H1 (cell line): ENCODE measurements at regions not wholly inside any gene's neighbourhood (a gene's known extent, or its start where the extent isn't known, plus 50 kb on each side); places are given as distances from the start of the nearest gene placed in this dataset.

Experiments
- CTCF ChIA-PET: fragments of 300-600 bp; sonication (Branson Sonifier 250); formaldehyde crosslinking; loops from one replicate; lab custom pipeline; 2021; ENCODE audit not compliant: partially characterized antibody; lab: Charles Lee
- POLR2A ChIA-PET: fragments of 300-600 bp; sonication (Branson Sonifier 250); formaldehyde crosslinking; loops from one replicate; lab custom pipeline; 2021; ENCODE audit warnings: inconsistent platforms; ENCODE audit not compliant: partially characterized antibody; lab: Charles Lee
- DNase-seq, 2 experiments: peaks; one replicate each; pipeline versions ENCODE4 v3.0.0 to v3.0.0-alpha.2; 2010 to 2022; ENCODE audit warnings: low spot score in 2 of 2, low read depth in 1 of 2, mixed read lengths in 1 of 2
- FAIRE-seq: peaks from 2 replicates; lab custom pipeline; 2011; peaks lifted over from hg19 to GRCh38; lab: Jason Lieb, UNC
- H2AFZ ChIP-seq: 2 replicates; pipeline ENCODE4 v1.8.1; 2012; ENCODE audit warnings: low read length, inconsistent platforms
- H2AK5ac ChIP-seq: 2 replicates; pipeline ENCODE4 v1.6.1; 2013; ENCODE audit warnings: low read depth, low read length
- H2BK120ac ChIP-seq: replicated peaks from 2 replicates; pipeline ENCODE3; 2013; ENCODE audit warnings: low read depth, low read length, inconsistent platforms
- H2BK12ac ChIP-seq: 2 replicates; pipeline ENCODE4 v1.6.1; 2013; ENCODE audit warnings: low read depth, low read length
- H2BK15ac ChIP-seq: 2 replicates; pipeline ENCODE4 v1.6.1; 2013; ENCODE audit warnings: low read length
- H2BK20ac ChIP-seq: 2 replicates; pipeline ENCODE4 v1.6.1; 2013; ENCODE audit warnings: low read length
- H2BK5ac ChIP-seq: 2 replicates; pipeline ENCODE4 v1.6.1; 2013; ENCODE audit warnings: low read depth, low read length
- H3K14ac ChIP-seq: 2 replicates; pipeline ENCODE4 v1.6.1; 2013; ENCODE audit warnings: inconsistent platforms; ENCODE audit not compliant: insufficient read length
- H3K18ac ChIP-seq: 2 replicates; pipeline ENCODE4 v1.6.1; 2013; ENCODE audit warnings: low read length; ENCODE audit errors: extremely low read depth
- H3K23ac ChIP-seq: 2 replicates; pipeline ENCODE4 v1.6.1; 2013; ENCODE audit warnings: inconsistent platforms; ENCODE audit not compliant: insufficient read length
- H3K23me2 ChIP-seq: 2 replicates; pipeline ENCODE4 v1.6.1; 2013; ENCODE audit warnings: low read depth, low read length
- H3K27ac ChIP-seq: 2 replicates; pipeline ENCODE4 v1.6.1; 2011; ENCODE audit warnings: low read depth, low read length, inconsistent platforms
- H3K27me3 ChIP-seq, 4 experiments: replicated peaks in 1 of 4; 1 replicate in 1 of 4; 2 replicates in 3 of 4; pipeline versions ENCODE4 v1.6.1 to v1.8.1; 2011 to 2013; ENCODE audit warnings: low read length in 3 of 4, mild to moderate bottlenecking in 3 of 4, inconsistent platforms in 2 of 4, mixed read lengths in 2 of 4, moderate library complexity in 1 of 4; ENCODE audit not compliant: control insufficient read depth in 3 of 4, insufficient read depth in 3 of 4; ENCODE audit errors: extremely low read depth in 1 of 4
- H3K36me3 ChIP-seq, 4 experiments: 2 replicates each; pipeline versions ENCODE4 v1.6.1 to v1.8.1; 2011 to 2013; ENCODE audit warnings: mild to moderate bottlenecking in 4 of 4, low read length in 3 of 4, moderate library complexity in 2 of 4, control low read depth in 1 of 4, inconsistent platforms in 1 of 4; ENCODE audit not compliant: insufficient read depth in 4 of 4, control insufficient read depth in 2 of 4
- H3K4ac ChIP-seq: replicated peaks from 2 replicates; pipeline ENCODE3; 2013; ENCODE audit warnings: low read length, low read depth, mixed read lengths, inconsistent platforms; ENCODE audit not compliant: insufficient read length
- H3K4me1 ChIP-seq, 4 experiments: replicated peaks in 1 of 4; 1 replicate in 1 of 4; 2 replicates in 3 of 4; pipeline versions ENCODE4 v1.6.1 to v1.8.1; 2011 to 2013; ENCODE audit warnings: low read length in 3 of 4, inconsistent platforms in 2 of 4, mixed read lengths in 1 of 4; ENCODE audit not compliant: insufficient read depth in 4 of 4, control insufficient read depth in 3 of 4
- H3K4me2 ChIP-seq, 2 experiments: 2 replicates each; pipeline versions ENCODE4 v1.6.1 to v1.8.1; 2011 to 2013; ENCODE audit warnings: low read depth in 2 of 2, low read length in 2 of 2, control low read depth in 1 of 2, inconsistent platforms in 1 of 2, mild to moderate bottlenecking in 1 of 2; ENCODE audit not compliant: insufficient read depth in 1 of 2
- H3K4me3 ChIP-seq, 4 experiments: fragments of 200-600, 300-600 bp in 1 of 4; sonication (generic), shearing (Covaris generic), sonication (Bioruptor Twin) in 1 of 4; 2 replicates each; pipeline versions ENCODE4 v1.5.1 to v1.8.1; 2011 to 2016; ENCODE audit warnings: low read length in 4 of 4, low read depth in 3 of 4, control low read depth in 2 of 4, inconsistent platforms in 2 of 4, mild to moderate bottlenecking in 2 of 4, mixed read lengths in 1 of 4, moderate library complexity in 1 of 4; ENCODE audit not compliant: insufficient read depth in 2 of 4; ENCODE audit errors: extremely low read depth in 1 of 4
- H3K56ac ChIP-seq: replicated peaks from 2 replicates; pipeline ENCODE3; 2013; ENCODE audit warnings: low read depth, mild to moderate bottlenecking, mixed read lengths, low read length, inconsistent platforms; ENCODE audit not compliant: insufficient read length
- H3K79me1 ChIP-seq: 2 replicates; pipeline ENCODE4 v1.6.1; 2013; ENCODE audit warnings: low read depth, low read length, control low read depth
- H3K79me2 ChIP-seq, 2 experiments: 2 replicates each; pipeline versions ENCODE4 v1.6.1 to v1.8.1; 2012 to 2013; ENCODE audit warnings: low read length in 2 of 2, mild to moderate bottlenecking in 2 of 2, inconsistent platforms in 1 of 2; ENCODE audit not compliant: insufficient read depth in 2 of 2, control insufficient read depth in 1 of 2
- H3K9ac ChIP-seq, 4 experiments: replicated peaks in 1 of 4; 1 replicate in 1 of 4; 2 replicates in 3 of 4; pipeline versions ENCODE4 v1.6.1 to v1.8.1; 2011 to 2013; ENCODE audit warnings: low read depth in 3 of 4, low read length in 3 of 4, control low read depth in 2 of 4, mild to moderate bottlenecking in 2 of 4, moderate library complexity in 2 of 4, inconsistent platforms in 1 of 4; ENCODE audit errors: extremely low read depth in 1 of 4
- H3K9me3 ChIP-seq, 2 experiments: 2 replicates each; pipeline versions ENCODE4 v1.6.1 to v1.8.1; 2012 to 2013; ENCODE audit warnings: mild to moderate bottlenecking in 2 of 2, moderate library complexity in 2 of 2, control low read depth in 1 of 2, inconsistent platforms in 1 of 2, low read depth in 1 of 2, low read length in 1 of 2, mixed read lengths in 1 of 2; ENCODE audit not compliant: insufficient read depth in 2 of 2
- H4K20me1 ChIP-seq, 2 experiments: replicated peaks in 1 of 2; 2 replicates each; pipeline versions ENCODE3 to v1.8.1; 2011 to 2013; ENCODE audit warnings: inconsistent platforms in 2 of 2, low read length in 2 of 2, mild to moderate bottlenecking in 1 of 2; ENCODE audit not compliant: insufficient read depth in 2 of 2, control insufficient read depth in 1 of 2
- H4K5ac ChIP-seq: 2 replicates; pipeline ENCODE4 v1.6.1; 2013; ENCODE audit warnings: low read length, low read depth, mixed read lengths, inconsistent platforms; ENCODE audit not compliant: insufficient read length
- H4K8ac ChIP-seq: 2 replicates; pipeline ENCODE4 v1.8.0; 2013; ENCODE audit warnings: mild to moderate bottlenecking, moderate library complexity, low read length, inconsistent platforms; ENCODE audit not compliant: insufficient read depth; ENCODE audit errors: extremely low read depth
- H4K91ac ChIP-seq: replicated peaks from 2 replicates; pipeline ENCODE3; 2013; ENCODE audit warnings: low read length, mixed read lengths, inconsistent platforms; ENCODE audit not compliant: insufficient read length
- ASH2L ChIP-seq: fragments of 200-600, 300-600 bp; sonication (generic); IDR thresholded peaks from one replicate; pipeline ENCODE4 v1.7.1; 2017; ENCODE audit warnings: low read length
- BCL11A ChIP-seq, 2 experiments: IDR thresholded peaks; one replicate each; pipeline ENCODE4 v1.6.1; 2011; ENCODE audit warnings: low read depth in 2 of 2, low read length in 2 of 2, mild to moderate bottlenecking in 2 of 2
- CBX5 ChIP-seq: fragments of 300-800, 300-1000 bp; sonication (generic); IDR thresholded peaks from 2 replicates; pipeline ENCODE4 v1.7.1; 2016; ENCODE audit warnings: antibody characterized with exemption, low read length, low read depth
- CHD1 ChIP-seq: IDR thresholded peaks from 2 replicates; pipeline ENCODE4 v1.6.1; 2012; ENCODE audit warnings: low read depth, low read length, improper control_type of control experiment
- CHD2 ChIP-seq: IDR thresholded peaks from 2 replicates; pipeline ENCODE4 v1.6.1; 2012; ENCODE audit warnings: low read length, improper control_type of control experiment
- EGR1 ChIP-seq: IDR thresholded peaks from 2 replicates; pipeline ENCODE4 v1.6.1; 2011; ENCODE audit warnings: low read depth, low read length, borderline replicate concordance
- GABPA ChIP-seq: IDR thresholded peaks from 2 replicates; pipeline ENCODE4 v1.6.1; 2011; ENCODE audit warnings: mild to moderate bottlenecking, low read length, moderate library complexity, borderline replicate concordance; ENCODE audit not compliant: insufficient read depth
- JUN ChIP-seq: IDR thresholded peaks from 2 replicates; pipeline ENCODE4 v1.6.1; 2011; ENCODE audit warnings: low read depth, mild to moderate bottlenecking, improper control_type of control experiment, low read length
- KDM4A ChIP-seq: IDR thresholded peaks from one replicate; pipeline ENCODE4 v1.7.1; 2012; ENCODE audit warnings: low read depth, mild to moderate bottlenecking, moderate library complexity, low read length, inconsistent platforms; ENCODE audit not compliant: severe bottlenecking
- PHF8 ChIP-seq: fragments of 200-600 bp; sonication (generic); conservative IDR thresholded peaks from 2 replicates; pipeline ENCODE4 v1.7.1; 2012; ENCODE audit warnings: low read depth, mild to moderate bottlenecking, inconsistent platforms, low read length, moderate library complexity
- SAP30 ChIP-seq: fragments of 300-600 bp; sonication (generic); IDR thresholded peaks from 2 replicates; pipeline ENCODE4 v1.7.1; 2012; ENCODE audit warnings: low read length, moderate library complexity, mild to moderate bottlenecking, inconsistent platforms; ENCODE audit not compliant: insufficient read depth, insufficient replicate concordance
- SIX5 ChIP-seq: IDR thresholded peaks from 2 replicates; pipeline ENCODE4 v1.6.1; 2011; ENCODE audit warnings: mild to moderate bottlenecking, low read depth, low read length
- WGBS, 2 experiments: shearing (Covaris generic) in 1 of 2; methylation state at CpG; one replicate each; pipeline versions ENCODE4 v1.1.6 to v1.1.7; 2013 to 2015; ENCODE audit warnings: low lambda C conversion rate in 2 of 2, mixed read lengths in 2 of 2, inconsistent platforms in 1 of 2, low coverage in 1 of 2, missing lambda C conversion rate in 1 of 2; ENCODE audit not compliant: insufficient replicate concordance in 2 of 2, insufficient coverage in 1 of 2, insufficient read length in 1 of 2; ENCODE audit errors: extremely low coverage in 1 of 2, missing lambda C conversion rate in 1 of 2; 5-methylcytosine and 5-hydroxymethylcytosine counted together

- WGBS, 2 experiments = 11% methylated on average over 12 of the region's 12 CpGs; no CpG with 5 or more reads in 1 of the 2 experiments
- H3K23ac ChIP-seq = no peak overlapping the region
- H3K79me1 ChIP-seq = no peaks in the 10 kb centered on the region
- peak overlapping the region; percentile 68 for H3K18ac ChIP-seq
- H3K9me3 ChIP-seq = no peaks in the 10 kb centered on the region
- H3K36me3 ChIP-seq = no peaks in the 10 kb centered on the region
- H3K4me3 ChIP-seq = peak overlapping the region in 2 of 4 experiments; percentile 1 to 46; a peak in 4 of 8 replicates
- peak overlapping the region; percentile 89 for H3K27ac ChIP-seq
- no peak overlapping the region for H3K56ac ChIP-seq
- H3K4ac ChIP-seq = no peak overlapping the region
- peak overlapping the region in 2 of 4 experiments; percentile 39 to 55; a peak in 4 of 7 replicates for H3K9ac ChIP-seq
- H2BK20ac ChIP-seq = no peak overlapping the region; the same call in 1 of the 2 replicates
- no peaks in the 10 kb centered on the region for H4K20me1 ChIP-seq
- 0 out of 2 replicates have a peak overlapping the region, but pooled peaks have one; percentile 13 for H2BK12ac ChIP-seq
- peak overlapping the region; percentile 56 for H2BK120ac ChIP-seq
- H3K79me2 ChIP-seq = no peaks in the 10 kb centered on the region
- ChIA-PET CTCF (interaction anchor here (0.6 to 3.8 kb wide), 7 partner anchors 18 to 161 kb away, joined by 3 to 12 read pairs (median 4); no protein-coding TSS in a partner anchor), POLR2A (interaction anchor here (1.2 to 3.5 kb wide), 6 partner anchors 10 to 162 kb away, joined by 4 to 16 read pairs (median 6); partner anchors contain the start of gene MAP3K8)
- FAIRE-seq = peak; percentile 60
- H2AFZ ChIP-seq = peak overlapping the region; percentile 35; the same call in 1 of the 2 replicates
- H2BK15ac ChIP-seq = no peak overlapping the region
- no peak overlapping the region for H4K8ac ChIP-seq
- H3K4me1 ChIP-seq = peaks cover 0 to 15% (median 5%) of the 10 kb centered on the region in 4 experiments; a peak in 6 of 7 replicates
- H2AK5ac ChIP-seq = no peak overlapping the region
- DNase-seq = peak in 1 of 2 experiments; percentile 55
- H2BK5ac ChIP-seq = peak overlapping the region; percentile 62; the same call in 1 of the 2 replicates
- no peaks in the 10 kb centered on the region; the same call in 1 of the 2 replicates for H3K23me2 ChIP-seq
- H4K91ac ChIP-seq = peak overlapping the region; percentile 38
- H3K4me2 ChIP-seq = peak overlapping the region; percentile 40 to 55
- H3K27me3 ChIP-seq = no peaks in the 10 kb centered on the region
- peak overlapping the region; percentile 38 for H4K5ac ChIP-seq
- H3K14ac ChIP-seq = no peak overlapping the region
- TF ChIP-seq GABPA = no peak
- peak; percentile 72 for TF ChIP-seq ASH2L
- no peak for TF ChIP-seq CBX5
- no peak for TF ChIP-seq PHF8
- TF ChIP-seq CHD1 = no peak
- TF ChIP-seq BCL11A (IDR thresholded peaks at IDR 0.05; ENCODE audit: low read depth in 2 of 2, low read length in 2 of 2) = no peak
- TF ChIP-seq CHD2 = peak; percentile 27; the same call in 1 of the 2 replicates
- no peak for TF ChIP-seq SIX5
- TF ChIP-seq KDM4A = no peak
- no peak for TF ChIP-seq EGR1
- no peak for TF ChIP-seq JUN
- no peak for TF ChIP-seq SAP30
Measured at GRCh38 chr10:30553626-30554439, 75.7 kb downstream of the LYZL2 start.
